C1 segment of cervical spinal cord (tissue), 14 donors: ENCODE measurements at regions not wholly inside any gene's neighbourhood (a gene's known extent, or its start where the extent isn't known, plus 50 kb on each side); places are given as distances from the start of the nearest gene placed in this dataset.
A peak's percentile ranks its signal among the peaks of the same experiment; 100 is the strongest.
"Not testable (repeated sequence)": the region's sequence is repeated elsewhere in the genome, so short reads cannot be mapped to it uniquely, and the experiment has no call there.

Experiments used
- DNase-seq, 14 donors: peaks; one replicate each; lab custom pipeline; 2025; lab: John Stamatoyannopoulos, UW

DNA sequence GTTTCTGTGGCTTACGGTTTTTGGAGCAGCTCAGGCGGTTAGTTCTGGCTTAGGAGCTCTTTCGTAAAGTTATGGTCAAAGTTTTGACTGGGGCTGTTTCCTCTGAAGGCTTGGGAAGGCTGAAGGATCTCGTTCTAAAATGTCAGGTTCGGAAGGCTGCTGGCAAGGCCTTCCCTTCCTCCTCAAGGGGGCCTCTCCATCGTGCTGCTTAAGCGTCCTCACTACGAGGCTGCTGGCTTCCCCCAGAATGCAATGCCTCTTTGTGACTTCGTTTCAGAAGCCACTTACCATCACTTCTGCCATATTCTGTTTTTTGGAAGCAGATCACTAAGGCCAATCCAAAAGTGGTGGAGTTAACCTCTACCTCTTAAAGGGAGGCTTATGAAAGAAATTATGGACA is 1196.4 kb upstream of the TENM3 start:
- DNase-seq, result no peak

GRCh38 chr4:181051931-181052330 is 1191.3 kb upstream of the TENM3 start:
- DNase-seq, result no peak

GRCh38 chr4:181061787-181062186 is 1181.4 kb upstream of the TENM3 start:
- DNase-seq, result no peak

GRCh38 chr4:181063212-181063611 is 1180.0 kb upstream of the TENM3 start:
- DNase-seq, result no peak

DNA sequence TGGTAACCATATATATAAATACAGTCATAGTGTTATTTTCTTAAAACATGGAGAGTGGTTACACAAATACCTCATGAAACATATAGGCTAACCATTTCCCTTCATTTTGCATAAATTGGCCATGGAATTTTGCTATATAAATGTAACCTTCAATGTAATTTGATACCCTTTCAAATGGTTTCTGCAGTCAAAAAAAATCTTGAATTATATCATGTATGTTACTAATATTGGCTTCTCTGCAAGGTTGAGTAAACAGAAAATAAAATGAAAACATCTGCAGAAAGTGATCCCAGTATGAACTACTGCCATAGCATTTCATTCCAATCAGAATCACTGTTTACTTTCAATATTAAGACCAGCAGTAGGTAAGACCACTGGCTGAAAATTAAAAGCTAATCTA is 1165.9 kb upstream of the TENM3 start:
- no peak for DNase-seq

- no peak for DNase-seq
These were observed 1165.0 kb upstream of the TENM3 start for GRCh38 chr4:181078196-181078595.

DNA sequence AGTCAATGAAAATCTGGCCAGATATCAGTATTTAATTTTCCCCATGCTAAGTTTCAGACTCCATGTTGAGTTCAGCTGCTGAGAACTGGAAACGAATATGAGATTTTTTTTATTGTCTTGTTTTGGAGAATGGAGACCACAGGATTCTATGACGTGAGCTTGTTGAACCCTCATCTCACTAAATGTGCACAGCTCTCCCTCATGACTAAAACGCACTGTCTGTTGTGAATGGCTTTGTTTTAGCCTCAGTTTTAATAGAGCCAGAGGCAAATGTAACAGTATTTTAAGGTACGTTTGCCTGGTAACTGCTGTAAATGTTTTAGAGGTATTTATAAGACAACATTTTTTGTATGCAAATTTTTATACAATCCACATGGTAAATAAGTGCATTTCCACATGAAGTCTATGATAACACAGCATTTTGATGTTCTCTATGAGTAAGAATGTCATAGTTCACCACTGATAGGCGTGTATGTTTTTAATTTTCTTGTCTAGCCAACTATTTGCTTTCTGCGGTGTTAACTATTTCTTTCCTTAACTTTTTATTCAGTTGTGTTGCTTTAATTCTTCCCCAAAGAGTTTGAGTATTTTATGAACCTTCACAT is 1159.3 kb upstream of the TENM3 start:
- no peak for DNase-seq

- DNase-seq, result no peak
These were observed 1157.6 kb upstream of the TENM3 start for GRCh38 chr4:181085557-181085956.

- no peak for DNase-seq
These were observed 1137.7 kb upstream of the TENM3 start for GRCh38 chr4:181105487-181105886.

DNA sequence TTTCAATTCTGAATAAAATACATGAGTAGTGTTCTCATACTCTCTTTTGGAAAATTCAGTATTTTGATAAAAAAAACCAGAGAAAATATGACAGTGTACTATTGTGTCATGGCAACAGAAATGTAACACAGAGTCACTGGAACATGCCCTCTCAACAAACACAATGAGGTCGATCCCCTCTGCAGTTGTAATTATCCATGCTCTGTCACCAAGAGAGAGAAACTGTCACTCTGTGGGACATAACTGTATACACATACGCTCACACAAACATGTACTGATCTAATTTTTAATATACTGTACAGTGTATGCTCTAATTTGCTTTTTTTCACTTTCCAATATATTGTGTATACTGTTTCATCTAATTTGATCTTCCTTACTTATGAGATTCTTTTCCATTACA is 1136.8 kb upstream of the TENM3 start:
- DNase-seq, result no peak

GRCh38 chr4:181108237-181108636 is 1135.0 kb upstream of the TENM3 start:
- no peak for DNase-seq

- DNase-seq, result no peak
These were observed 1124.0 kb upstream of the TENM3 start for GRCh38 chr4:181119186-181119585.

DNA sequence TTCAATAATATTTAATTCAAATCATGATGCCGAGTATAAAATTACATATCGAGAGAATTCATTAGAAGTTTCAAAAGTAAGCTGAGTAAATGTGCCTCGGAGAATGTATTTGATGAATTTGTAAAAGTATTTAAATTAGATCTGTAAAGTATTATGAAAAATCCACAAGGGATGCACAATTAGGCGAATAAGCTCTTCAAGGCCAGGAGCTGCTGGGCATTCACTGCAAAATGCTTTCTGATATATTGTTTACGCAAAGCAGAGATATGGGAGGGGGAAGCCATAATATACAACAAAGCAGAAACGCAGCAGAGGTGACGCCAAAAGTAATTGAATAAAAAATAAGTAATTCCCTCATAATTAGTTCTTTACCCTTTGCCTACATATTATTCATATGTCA is 1121.5 kb upstream of the TENM3 start:
- DNase-seq, result no peak

DNA sequence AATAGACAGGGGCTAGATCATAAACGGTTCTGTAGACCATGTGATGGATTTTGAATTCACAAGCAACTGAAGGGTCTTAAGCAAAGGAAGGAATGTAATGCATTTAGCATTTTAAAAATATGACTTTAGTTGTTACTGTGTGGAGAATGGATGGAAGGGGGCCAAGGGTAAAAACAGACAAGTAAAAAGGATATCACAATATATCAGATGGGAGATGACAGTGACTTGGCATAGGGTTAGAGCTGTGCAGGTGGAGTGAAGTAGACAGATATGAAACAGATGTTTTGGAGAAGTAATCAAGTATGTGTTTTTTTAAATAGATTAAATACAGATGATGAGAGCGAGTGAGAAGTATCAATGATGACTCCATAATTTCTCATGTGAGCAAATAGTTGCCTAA is 1116.0 kb upstream of the TENM3 start:
- DNase-seq, result no peak

DNA sequence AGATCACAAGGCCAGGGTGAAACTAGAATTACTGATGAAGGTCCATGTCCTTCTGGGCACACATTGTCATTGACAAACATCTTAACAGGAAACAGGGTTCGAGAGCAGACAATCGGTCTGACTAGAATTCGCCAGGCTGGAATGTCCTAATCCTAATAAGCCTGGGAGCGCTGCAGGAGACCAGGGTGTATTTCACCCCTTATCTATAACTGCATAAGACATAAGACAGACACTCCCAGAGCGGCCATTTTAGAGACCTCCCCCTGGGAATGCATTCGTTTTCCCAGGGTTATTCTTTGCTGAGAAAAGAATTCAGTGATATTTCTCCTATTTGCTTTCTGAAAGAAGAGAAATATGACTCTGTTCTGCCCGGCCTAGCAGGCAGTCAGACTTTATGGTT is 1112.9 kb upstream of the TENM3 start:
- DNase-seq, result not testable (repeated sequence)

- no peak for DNase-seq
These were observed 1105.9 kb upstream of the TENM3 start for GRCh38 chr4:181137351-181137750.

DNA sequence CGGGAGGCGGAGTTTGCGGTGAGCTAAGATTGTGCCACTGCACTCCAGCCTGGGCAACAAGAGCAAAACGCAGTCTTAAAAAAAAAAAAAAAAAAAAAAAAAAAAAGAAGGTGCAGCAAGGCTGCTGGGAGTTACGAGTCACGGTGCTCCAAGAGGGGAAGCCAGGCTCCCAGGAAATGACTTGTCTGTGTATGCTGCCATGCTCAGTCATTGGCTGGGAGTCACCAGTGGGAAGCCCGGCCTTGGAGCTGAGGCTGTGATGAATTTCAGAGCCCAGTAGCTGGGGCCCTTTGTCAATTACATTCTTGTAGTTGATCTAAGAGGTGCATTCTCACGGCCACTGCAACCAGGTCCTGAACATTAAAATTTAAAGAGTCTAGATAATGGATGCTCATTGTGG is 1105.1 kb upstream of the TENM3 start:
- no peak for DNase-seq

GRCh38 chr4:181140037-181140603 is 1103.1 kb upstream of the TENM3 start:
- DNase-seq, result no peak

DNA sequence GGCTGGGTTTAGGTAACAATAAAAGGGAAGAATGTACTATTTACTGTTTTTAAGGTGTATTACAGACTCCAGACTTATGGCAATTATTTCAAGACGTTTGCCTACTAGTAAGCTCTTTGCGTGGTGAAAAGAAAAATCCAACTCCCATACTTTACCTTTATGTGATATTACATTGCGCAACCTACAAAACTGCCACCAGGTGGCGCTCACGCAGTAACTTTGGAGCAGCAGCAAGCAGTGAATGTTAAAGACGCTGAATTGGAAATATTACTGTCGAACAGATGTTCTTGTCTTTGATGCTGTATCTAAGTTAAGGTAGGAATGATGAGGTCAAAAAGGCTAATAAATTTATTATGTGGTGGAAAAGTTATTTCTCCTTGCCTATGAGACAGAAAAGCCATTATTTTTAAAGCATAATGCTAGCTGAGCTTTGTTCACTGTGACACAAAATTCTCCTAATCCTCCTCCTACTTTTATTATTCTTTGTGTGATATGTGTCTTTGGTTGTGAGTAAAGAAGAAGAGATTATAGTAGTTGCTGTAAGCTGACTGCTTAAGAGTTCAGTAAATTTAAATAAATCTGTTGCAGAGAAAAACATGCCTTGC is 1099.8 kb upstream of the TENM3 start:
- DNase-seq, result peak in 11 of 14 donors; percentile 3 to 63 (median 25)

- peak in 1 of 14 donors; percentile 76 for DNase-seq
These were observed 1097.2 kb upstream of the TENM3 start for GRCh38 chr4:181146051-181146450.

DNA sequence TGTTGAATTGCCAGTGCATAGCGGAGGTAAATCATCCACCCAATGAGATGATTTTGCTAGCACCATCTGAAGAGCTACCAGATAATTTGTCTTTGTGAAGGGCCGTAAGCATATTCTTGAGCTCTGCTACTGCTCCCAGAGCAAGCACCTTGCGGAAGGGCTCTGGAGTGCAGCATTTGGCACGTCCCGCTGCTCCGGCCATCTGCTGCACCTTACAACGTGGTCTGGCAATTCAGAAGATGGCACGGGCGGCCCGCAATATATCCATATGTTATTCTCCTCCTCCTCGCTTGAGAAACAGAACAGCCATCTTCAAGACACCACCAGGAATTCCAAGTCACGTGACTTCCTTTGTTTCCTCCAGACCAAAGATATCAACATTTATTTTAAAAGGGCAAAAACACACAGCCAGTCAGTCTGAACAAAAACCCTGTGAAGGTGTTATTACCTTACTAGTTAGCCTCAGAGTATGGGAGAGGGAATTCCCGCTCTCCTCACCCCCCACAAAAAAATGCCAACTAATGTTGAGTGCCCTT is 1095.7 kb upstream of the TENM3 start:
- DNase-seq, result peak in 1 of 14 donors; percentile 76

DNA sequence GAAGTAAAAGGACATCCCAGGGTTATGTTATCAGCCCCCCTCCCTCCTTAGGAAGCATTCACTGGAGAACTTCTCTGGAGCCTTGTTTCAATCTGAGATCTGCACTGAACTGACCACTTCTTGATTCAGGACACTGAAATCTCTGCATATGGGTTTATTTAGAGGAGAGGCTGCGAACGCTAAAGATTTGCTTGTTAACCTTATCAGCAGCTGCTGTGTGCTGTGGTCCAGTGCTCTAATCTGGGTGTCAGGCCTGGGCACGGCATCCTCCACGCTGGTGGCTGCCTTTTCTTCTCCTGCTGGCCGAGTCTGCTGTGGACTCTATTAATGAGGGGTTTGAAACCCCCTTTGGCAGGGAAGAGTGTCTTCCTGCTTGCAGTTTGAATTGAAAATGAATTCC is 1094.7 kb upstream of the TENM3 start:
- DNase-seq, result no peak

GRCh38 chr4:181150191-181150590 is 1093.0 kb upstream of the TENM3 start:
- DNase-seq, result no peak
